A673 (cell line): ENCODE measurements at regions not wholly inside any gene's neighbourhood (a gene's known extent, or its start where the extent isn't known, plus 50 kb on each side); places are given as distances from the start of the nearest gene placed in this dataset.

Experiments used
- EZH2 ChIP-seq: fragments of 200-600 bp; sonication (generic); IDR thresholded peaks from 2 replicates; pipeline ENCODE4 v1.6.1; 2017; ENCODE audit warnings: borderline replicate concordance, low read depth, mild to moderate bottlenecking, mixed read lengths, antibody characterized with exemption, low read length; ENCODE audit not compliant: poor library complexity, severe bottlenecking
- TF ChIP-seq, protein P1 (sequence below): fragments of 300-800, 200-600 bp; sonication (generic); conservative IDR thresholded peaks from 2 replicates; pipeline ENCODE4 v1.5.1; 2017; ENCODE audit warnings: low read depth, mild to moderate bottlenecking, antibody characterized with exemption, low read length, moderate library complexity, mixed read lengths

DNA sequence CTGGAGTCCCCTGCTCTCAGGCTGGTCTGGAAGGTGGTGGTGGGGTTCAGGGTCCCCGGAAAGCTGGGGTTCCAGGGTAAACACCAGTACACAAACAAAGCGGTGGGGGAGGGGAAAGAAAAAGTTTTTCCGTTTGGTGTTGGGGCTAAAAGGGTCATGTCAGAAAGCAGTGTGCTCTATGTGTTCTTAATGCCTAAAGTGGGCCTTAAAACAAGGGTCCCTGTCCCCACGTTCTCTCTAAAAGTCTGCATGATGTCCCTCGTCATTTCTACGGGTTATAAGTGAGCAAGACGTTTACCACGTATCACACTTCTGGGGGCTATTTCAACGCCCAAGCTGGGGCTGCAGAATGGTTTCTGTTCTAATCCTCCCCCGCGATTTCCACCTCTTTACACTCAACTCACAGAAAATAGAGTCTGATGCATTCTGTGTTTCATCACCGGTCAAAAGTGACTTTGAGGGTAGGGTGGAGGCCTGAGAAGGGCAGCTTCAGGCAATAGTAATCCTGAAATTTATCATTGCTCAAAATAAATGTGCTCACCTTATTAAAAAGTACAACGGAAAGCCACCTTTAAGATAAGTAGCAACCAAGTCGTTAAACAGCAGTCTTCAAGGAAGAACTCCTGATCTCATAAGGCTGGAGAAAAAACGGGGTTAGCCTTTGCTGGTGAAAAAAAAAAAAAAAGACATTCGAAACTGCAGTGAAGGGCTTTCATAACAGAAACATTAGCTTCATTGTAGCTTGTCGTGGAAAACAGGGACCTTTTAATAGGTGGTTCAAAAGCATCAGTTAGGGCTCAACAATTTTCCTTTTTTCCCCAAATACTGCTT lies 63.9 kb upstream of the PTGR2 start:
- no peak for TF ChIP-seq EZH2
- TF ChIP-seq, protein P1, sequence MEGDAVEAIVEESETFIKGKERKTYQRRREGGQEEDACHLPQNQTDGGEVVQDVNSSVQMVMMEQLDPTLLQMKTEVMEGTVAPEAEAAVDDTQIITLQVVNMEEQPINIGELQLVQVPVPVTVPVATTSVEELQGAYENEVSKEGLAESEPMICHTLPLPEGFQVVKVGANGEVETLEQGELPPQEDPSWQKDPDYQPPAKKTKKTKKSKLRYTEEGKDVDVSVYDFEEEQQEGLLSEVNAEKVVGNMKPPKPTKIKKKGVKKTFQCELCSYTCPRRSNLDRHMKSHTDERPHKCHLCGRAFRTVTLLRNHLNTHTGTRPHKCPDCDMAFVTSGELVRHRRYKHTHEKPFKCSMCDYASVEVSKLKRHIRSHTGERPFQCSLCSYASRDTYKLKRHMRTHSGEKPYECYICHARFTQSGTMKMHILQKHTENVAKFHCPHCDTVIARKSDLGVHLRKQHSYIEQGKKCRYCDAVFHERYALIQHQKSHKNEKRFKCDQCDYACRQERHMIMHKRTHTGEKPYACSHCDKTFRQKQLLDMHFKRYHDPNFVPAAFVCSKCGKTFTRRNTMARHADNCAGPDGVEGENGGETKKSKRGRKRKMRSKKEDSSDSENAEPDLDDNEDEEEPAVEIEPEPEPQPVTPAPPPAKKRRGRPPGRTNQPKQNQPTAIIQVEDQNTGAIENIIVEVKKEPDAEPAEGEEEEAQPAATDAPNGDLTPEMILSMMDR, result no peak
